A549 (cell line): ENCODE measurements at regions not wholly inside any gene's neighbourhood (a gene's known extent, or its start where the extent isn't known, plus 50 kb on each side); places are given as distances from the start of the nearest gene placed in this dataset.

ENCODE experiments used
- CHD4 ChIP-seq: fragments of 200-600 bp; sonication (generic); IDR thresholded peaks from 2 replicates; pipeline ENCODE4 v1.6.1; 2016; ENCODE audit warnings: antibody characterized with exemption, mild to moderate bottlenecking, borderline replicate concordance
- CTCF ChIP-seq: fragments of >200 bp; sonication (Bioruptor Twin); formaldehyde crosslinking; IDR thresholded peaks from 3 replicates; pipeline ENCODE4 v1.5.1; 2016
- ELK1 ChIP-seq: fragments of 150-350 bp; IDR thresholded peaks from 2 replicates; pipeline ENCODE4 v1.6.1; 2014; ENCODE audit warnings: low read depth, mild to moderate bottlenecking, low read length
- HMGXB4 ChIP-seq: fragments of 250-450 bp; sonication (Bioruptor Pico); IDR thresholded peaks from 2 replicates; pipeline ENCODE4 v1.5.0; 2021; ENCODE audit warnings: mild to moderate bottlenecking, moderate library complexity, borderline replicate concordance
- MAX ChIP-seq: IDR thresholded peaks from 2 replicates; pipeline ENCODE4 v1.6.1; 2012
- MYC ChIP-seq: IDR thresholded peaks from 2 replicates; pipeline ENCODE4 v1.6.1; 2012; ENCODE audit warnings: mild to moderate bottlenecking, inconsistent platforms, low read length, improper control_type of control experiment, borderline replicate concordance
- NR3C1 ChIP-seq: fragments of >200 bp; sonication (Bioruptor Twin); formaldehyde crosslinking; IDR thresholded peaks from 3 replicates; pipeline ENCODE4 v1.6.1; 2017
- POLR2A ChIP-seq: IDR thresholded peaks from 2 replicates; pipeline ENCODE4 v1.6.1; 2012; ENCODE audit warnings: mild to moderate bottlenecking, low read length
- RAD21 ChIP-seq, 2 experiments: fragments of >200 bp in 1 of 2; sonication (Bioruptor Twin) in 1 of 2; formaldehyde crosslinking in 1 of 2; IDR thresholded peaks in 1 of 2; conservative IDR thresholded peaks in 1 of 2; 2 replicates in 1 of 2; 3 replicates in 1 of 2; pipeline ENCODE4 v1.6.1; 2012 to 2018; ENCODE audit warnings: inconsistent platforms in 1 of 2
- REST ChIP-seq: fragments of 200-600 bp; sonication (generic); IDR thresholded peaks from 2 replicates; pipeline ENCODE4 v1.6.1; 2016; ENCODE audit warnings: antibody characterized with exemption, mild to moderate bottlenecking, moderate library complexity
- ZC3H11A ChIP-seq: fragments of 450-650 bp; IDR thresholded peaks from 2 replicates; pipeline ENCODE4 v1.6.1; 2014; ENCODE audit warnings: antibody characterized with exemption, mild to moderate bottlenecking

- TF ChIP-seq HMGXB4 (CRISPR knock-in tag), result no peak
- no peak for TF ChIP-seq CTCF
- no peak for TF ChIP-seq CHD4
- TF ChIP-seq MYC, result no peak
- no peak for TF ChIP-seq POLR2A
- TF ChIP-seq ELK1, result no peak
- TF ChIP-seq NR3C1, result no peak
- no peak for TF ChIP-seq MAX
- TF ChIP-seq REST, result no peak
- TF ChIP-seq ZC3H11A, result no peak
- no peak for TF ChIP-seq RAD21 (conservative IDR thresholded peaks at IDR 0.05 in 1 of 2, IDR thresholded peaks at IDR 0.05 in 1 of 2)
Observed at GRCh38 chr17:77875051-77875780, 83.3 kb upstream of the TNRC6C start.
